DOHH2 (cell line): ENCODE measurements at regions not wholly inside any gene's neighbourhood (a gene's known extent, or its start where the extent isn't known, plus 50 kb on each side); places are given as distances from the start of the nearest gene placed in this dataset.
"Not testable (repeated sequence)": the region's sequence is repeated elsewhere in the genome, so short reads cannot be mapped to it uniquely, and the experiment has no call there.

Experiments
- H3F3A ChIP-seq: fragments of 200-600 bp; sonication (generic), shearing (Covaris generic); 2 replicates; pipeline ENCODE4 v1.6.0; 2016; ENCODE audit warnings: antibody characterized with exemption, mild to moderate bottlenecking; ENCODE audit not compliant: control insufficient read depth, insufficient read depth
- H3K27ac ChIP-seq: fragments of 200-600 bp; sonication (generic); 2 replicates; pipeline ENCODE4 v1.5.1; 2014; ENCODE audit warnings: low read depth, mild to moderate bottlenecking, low read length, moderate library complexity
- H3K27me3 ChIP-seq: fragments of 200-600 bp; sonication (generic); 2 replicates; pipeline ENCODE4 v1.6.1; 2014; ENCODE audit warnings: mild to moderate bottlenecking, low read length, mixed read lengths; ENCODE audit not compliant: control insufficient read depth
- H3K36me3 ChIP-seq: fragments of 200-600 bp; sonication (generic); 2 replicates; pipeline ENCODE4 v1.6.1; 2014; ENCODE audit warnings: mild to moderate bottlenecking, low read length, moderate library complexity, mixed read lengths; ENCODE audit not compliant: control insufficient read depth
- H3K4me1 ChIP-seq: fragments of 200-600 bp; sonication (generic); 2 replicates; pipeline ENCODE4 v1.6.1; 2014; ENCODE audit warnings: mild to moderate bottlenecking, low read length, mixed read lengths; ENCODE audit not compliant: control insufficient read depth
- H3K4me2 ChIP-seq: fragments of 200-600 bp; sonication (generic); 2 replicates; pipeline ENCODE4 v1.6.0; 2014; ENCODE audit warnings: mild to moderate bottlenecking, low read length, moderate library complexity
- H3K4me3 ChIP-seq: fragments of 200-600 bp; sonication (generic); 2 replicates; pipeline ENCODE4 v1.5.1; 2014; ENCODE audit warnings: mild to moderate bottlenecking, low read length, mixed read lengths
- H3K79me2 ChIP-seq: fragments of 200-600 bp; sonication (generic); 2 replicates; pipeline ENCODE4 v1.6.1; 2014; ENCODE audit warnings: mild to moderate bottlenecking, low read length, mixed read lengths; ENCODE audit not compliant: control insufficient read depth
- H3K9me2 ChIP-seq: fragments of 200-600 bp; sonication (generic); replicated peaks from 2 replicates; pipeline ENCODE4 v1.6.1; 2014; ENCODE audit warnings: mild to moderate bottlenecking, low read length, mixed read lengths; ENCODE audit not compliant: control insufficient read depth
- H3K9me3 ChIP-seq: fragments of 200-600 bp; sonication (generic); 2 replicates; pipeline ENCODE4 v1.6.1; 2014; ENCODE audit warnings: antibody characterized with exemption, low read length, mixed read lengths; ENCODE audit not compliant: control insufficient read depth, insufficient read depth
- H4K20me1 ChIP-seq: fragments of 200-600 bp; sonication (generic); 2 replicates; pipeline ENCODE4 v1.6.0; 2014; ENCODE audit warnings: low read depth, mild to moderate bottlenecking, antibody characterized with exemption, low read length, moderate library complexity; ENCODE audit not compliant: control insufficient read depth, insufficient read depth
- CTCF ChIP-seq: fragments of 200-600 bp; sonication (generic); IDR thresholded peaks from one replicate; pipeline ENCODE4 v1.5.1; 2014; ENCODE audit warnings: antibody characterized with exemption, mild to moderate bottlenecking, low read depth, low read length; ENCODE audit not compliant: poor library complexity, severe bottlenecking
- EZH2phosphoT487 ChIP-seq: fragments of 200-600 bp; sonication (generic); IDR thresholded peaks from 2 replicates; pipeline ENCODE4 v1.6.1; 2017; ENCODE audit warnings: borderline replicate concordance, mild to moderate bottlenecking, antibody characterized with exemption, low read length, moderate library complexity, mixed read lengths

DNA sequence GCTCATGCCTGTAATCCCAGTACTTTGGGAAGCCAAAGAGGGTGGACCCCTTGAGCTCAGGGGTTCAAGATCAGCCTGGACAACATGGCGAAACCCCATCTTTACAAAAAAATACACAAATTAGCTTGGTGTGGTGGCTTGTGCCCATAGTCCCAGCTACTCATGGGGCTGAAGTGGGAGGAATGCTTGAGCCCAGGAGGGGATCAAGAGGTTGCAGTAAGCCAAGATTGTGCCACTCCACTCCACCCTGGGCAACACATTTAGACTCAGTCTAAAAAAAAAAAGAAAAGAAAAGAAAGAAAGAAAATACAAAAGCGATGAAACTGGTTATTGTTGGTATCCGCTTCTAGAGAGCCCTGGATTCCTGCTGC is 597.4 kb downstream of the UQCRFS1 start:
- Histone ChIP-seq H3K36me3 (no peaks in the 10 kb centered on the region), H3K27ac (no peak overlapping the region), H3K4me3 (no peak overlapping the region), H3K27me3 (no peaks in the 10 kb centered on the region), H4K20me1 (no peaks in the 10 kb centered on the region), H3K9me3 (no peaks in the 10 kb centered on the region; the same call in 1 of the 2 replicates), H3K79me2 (no peaks in the 10 kb centered on the region), H3F3A (no peaks in the 10 kb centered on the region), H3K4me2 (no peak overlapping the region), H3K9me2 (no peaks in the 10 kb centered on the region), H3K4me1 (no peaks in the 10 kb centered on the region)
- TF ChIP-seq EZH2phosphoT487 (no peak), CTCF (no peak)

DNA sequence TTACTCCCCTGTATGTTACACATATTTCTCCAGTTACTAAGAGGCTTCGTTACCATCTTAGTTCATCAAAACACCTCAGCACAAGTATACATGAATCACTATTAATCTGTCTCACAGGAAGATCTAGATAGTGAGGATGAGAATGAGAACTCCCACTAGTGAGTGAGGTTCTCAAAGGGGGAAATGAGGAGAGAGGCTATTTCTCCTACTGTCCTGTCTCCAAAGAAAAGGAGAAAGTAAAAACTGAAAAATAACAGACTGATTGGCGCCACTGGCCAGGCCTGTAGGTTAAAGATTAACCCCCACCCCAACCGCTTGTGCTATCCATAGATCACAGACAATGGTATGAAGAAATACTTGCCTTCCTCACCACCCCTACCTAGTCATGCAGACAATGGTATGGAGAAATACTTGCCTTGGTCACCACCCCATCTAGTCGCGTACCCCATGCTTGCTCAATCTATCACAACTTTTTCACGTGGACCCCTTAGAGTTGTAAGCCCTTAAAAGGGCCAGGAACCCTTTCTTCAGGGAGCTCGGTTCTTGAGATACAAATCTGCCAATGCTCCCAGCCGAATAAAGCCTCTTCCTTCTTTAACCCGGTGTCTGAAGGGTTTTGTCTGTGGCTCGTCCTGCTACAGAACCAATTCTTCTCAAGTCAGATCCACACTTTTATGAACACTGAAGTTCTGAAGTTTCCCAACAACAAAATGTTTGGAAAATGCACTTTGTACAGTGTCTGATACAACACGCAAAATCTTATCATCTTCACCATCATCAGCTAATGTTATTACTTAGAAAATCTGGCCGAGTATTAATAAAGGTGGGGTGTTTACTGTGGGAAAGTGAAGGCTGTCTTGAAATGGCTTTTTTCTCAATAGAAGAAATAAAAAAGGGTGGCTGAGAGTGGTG is 598.1 kb downstream of the UQCRFS1 start:
- Histone ChIP-seq H3K36me3 (no peaks in the 10 kb centered on the region), H3K4me3 (no peak overlapping the region), H3K9me2 (no peaks in the 10 kb centered on the region), H3K27ac (no peak overlapping the region), H3K79me2 (no peaks in the 10 kb centered on the region), H3K4me1 (no peaks in the 10 kb centered on the region), H4K20me1 (no peaks in the 10 kb centered on the region), H3K4me2 (no peak overlapping the region), H3F3A (no peaks in the 10 kb centered on the region), H3K27me3 (no peaks in the 10 kb centered on the region), H3K9me3 (no peaks in the 10 kb centered on the region; the same call in 1 of the 2 replicates)
- TF ChIP-seq CTCF = no peak

GRCh38 chr19:28612275-28612769 is 600.6 kb downstream of the UQCRFS1 start:
- no peak overlapping the region for H3K27ac ChIP-seq
- no peak overlapping the region for H3K4me2 ChIP-seq
- H3F3A ChIP-seq = no peaks in the 10 kb centered on the region
- H3K79me2 ChIP-seq = no peaks in the 10 kb centered on the region
- H3K4me3 ChIP-seq = no peak overlapping the region
- no peaks in the 10 kb centered on the region; the same call in 1 of the 2 replicates for H3K9me3 ChIP-seq
- no peaks in the 10 kb centered on the region for H3K27me3 ChIP-seq
- no peaks in the 10 kb centered on the region for H3K36me3 ChIP-seq
- no peaks in the 10 kb centered on the region for H3K4me1 ChIP-seq
- no peaks in the 10 kb centered on the region for H4K20me1 ChIP-seq
- H3K9me2 ChIP-seq = no peaks in the 10 kb centered on the region
- TF ChIP-seq CTCF (no peak), EZH2phosphoT487 (no peak)

- not testable (repeated sequence) for H3K79me2 ChIP-seq, H3K27ac ChIP-seq, H3K9me3 ChIP-seq, H3K27me3 ChIP-seq, H3F3A ChIP-seq, H3K4me2 ChIP-seq, H3K9me2 ChIP-seq, H4K20me1 ChIP-seq, H3K4me3 ChIP-seq, H3K4me1 ChIP-seq, H3K36me3 ChIP-seq
Observed at GRCh38 chr19:28611227-28611914, 601.6 kb downstream of the UQCRFS1 start.
